HepG2 (cell line): ENCODE measurements at regions not wholly inside any gene's neighbourhood (a gene's known extent, or its start where the extent isn't known, plus 50 kb on each side); places are given as distances from the start of the nearest gene placed in this dataset.

Experiments
- ATAC-seq: fragments of 200-7000 bp; cut with Tn5 transposase; 3 replicates; pipeline ENCODE4 v1.9.1; 2020; ENCODE audit warnings: mild to moderate bottlenecking, moderate library complexity
- BruUV-seq: library from RNA; stranded (reverse); fragments of 400-500 nt; replicated peaks from 2 replicates; lab custom pipeline; 2021; lab: Mats Ljungman, UMichigan
- CTCF ChIA-PET: fragments of 300-600 bp; formaldehyde crosslinking; extraction: SDS; loops from one replicate; lab custom pipeline; 2021; ENCODE audit warnings: low total read pairs, inconsistent platforms, low intra/inter-chr PET ratio; lab: Yijun Ruan, JAX
- POLR2A ChIA-PET: fragments of 350-600 bp; sonication (Branson Sonifier 250); formaldehyde crosslinking; loops from one replicate; lab custom pipeline; 2020; ENCODE audit warnings: antibody characterized with exemption, inconsistent platforms; lab: Yijun Ruan, JAX
- DNase-seq: peaks from one replicate; pipeline ENCODE4 v3.0.0-alpha.2; 2015; ENCODE audit warnings: low spot score
- FAIRE-seq: peaks from 3 replicates; lab custom pipeline; 2011; peaks lifted over from hg19 to GRCh38; lab: Jason Lieb, UNC
- H2AFZ ChIP-seq: one replicate; pipeline ENCODE4 v1.6.1; 2011; ENCODE audit warnings: low read length, inconsistent platforms
- H3K27ac ChIP-seq: fragments of 300-600 bp; 3 replicates; pipeline ENCODE4 v1.8.0; 2011; ENCODE audit warnings: mixed run types, mild to moderate bottlenecking, mixed read lengths, low read length, inconsistent platforms; ENCODE audit not compliant: insufficient read depth; ENCODE audit errors: extremely low read length
- H3K27me3 ChIP-seq, 2 experiments: fragments of 200-600 bp in 1 of 2; 2 replicates in 1 of 2; 3 replicates in 1 of 2; pipeline versions ENCODE4 v1.6.0 to v1.8.0; 2011; ENCODE audit warnings: low read length in 2 of 2, mild to moderate bottlenecking in 2 of 2, moderate library complexity in 2 of 2, inconsistent platforms in 1 of 2; ENCODE audit not compliant: insufficient read depth in 2 of 2, control insufficient read depth in 1 of 2
- H3K36me3 ChIP-seq, 2 experiments: fragments of 200-600 bp in 1 of 2; replicated peaks in 1 of 2; 2 replicates in 1 of 2; 3 replicates in 1 of 2; pipeline versions ENCODE4 v1.5.1 to v1.8.0; 2011; ENCODE audit warnings: low read length in 2 of 2, inconsistent platforms in 1 of 2; ENCODE audit not compliant: insufficient read depth in 2 of 2, control insufficient read depth in 1 of 2
- H3K4me1 ChIP-seq: 2 replicates; pipeline ENCODE4 v1.5.1; 2012; ENCODE audit warnings: low read length, inconsistent platforms; ENCODE audit not compliant: insufficient read depth
- H3K4me2 ChIP-seq: 2 replicates; pipeline ENCODE4 v1.6.0; 2011; ENCODE audit warnings: low read depth, low read length, inconsistent platforms
- H3K4me3 ChIP-seq, 3 experiments: fragments of 200-600 bp in 1 of 3; sonication (generic), shearing (Covaris generic) in 1 of 3; replicated peaks in 1 of 3; 2 replicates each; pipeline ENCODE4 v1.5.1; 2011 to 2016; ENCODE audit warnings: low read length in 3 of 3, inconsistent platforms in 2 of 3, low read depth in 2 of 3, mild to moderate bottlenecking in 2 of 3, control low read depth in 1 of 3, mixed read lengths in 1 of 3; ENCODE audit not compliant: insufficient read depth in 1 of 3
- H3K79me2 ChIP-seq: one replicate; pipeline ENCODE4 v1.6.1; 2011; ENCODE audit warnings: low read length, inconsistent platforms; ENCODE audit not compliant: insufficient read depth
- H3K9ac ChIP-seq: 2 replicates; pipeline ENCODE4 v1.6.0; 2011; ENCODE audit warnings: mild to moderate bottlenecking, low read depth, low read length, inconsistent platforms; ENCODE audit not compliant: insufficient read depth
- H3K9me3 ChIP-seq: 2 replicates; pipeline ENCODE4 v1.5.1; 2012; ENCODE audit warnings: mild to moderate bottlenecking, low read length
- H4K20me1 ChIP-seq: 2 replicates; pipeline ENCODE4 v1.6.0; 2011; ENCODE audit warnings: inconsistent platforms, mild to moderate bottlenecking, low read length, moderate library complexity; ENCODE audit not compliant: insufficient read depth
- AKNA ChIP-seq: sonication (generic); formaldehyde crosslinking; IDR thresholded peaks from 2 replicates; pipeline ENCODE4 v1.4.0; 2020; ENCODE audit warnings: missing genetic modification reagents, borderline replicate concordance
- CSRNP1 ChIP-seq: sonication (generic); formaldehyde crosslinking; IDR thresholded peaks from 2 replicates; pipeline ENCODE4 v1.8.1; 2023; ENCODE audit warnings: mild to moderate bottlenecking, missing genetic modification reagents
- EEA1 ChIP-seq: sonication (generic); formaldehyde crosslinking; IDR thresholded peaks from 2 replicates; pipeline ENCODE4 v1.5.1; 2020; ENCODE audit warnings: mild to moderate bottlenecking, missing genetic modification reagents, borderline replicate concordance
- FOXM1 ChIP-seq: sonication (generic); formaldehyde crosslinking; IDR thresholded peaks from 2 replicates; pipeline ENCODE4 v1.5.0; 2020; ENCODE audit warnings: missing genetic modification reagents
- GTF3A ChIP-seq: sonication (generic); formaldehyde crosslinking; conservative IDR thresholded peaks from 2 replicates; pipeline ENCODE4 v1.4.0; 2020; ENCODE audit warnings: mild to moderate bottlenecking, missing genetic modification reagents
- GZF1 ChIP-seq: sonication (generic); formaldehyde crosslinking; IDR thresholded peaks from 2 replicates; pipeline ENCODE4 v1.5.1; 2020; ENCODE audit warnings: mild to moderate bottlenecking, missing genetic modification reagents
- HOXA7 ChIP-seq: sonication (generic); formaldehyde crosslinking; IDR thresholded peaks from 2 replicates; pipeline ENCODE4 v1.8.1; 2022; ENCODE audit warnings: mild to moderate bottlenecking, missing genetic modification reagents, moderate library complexity
- MIER2 ChIP-seq: IDR thresholded peaks from 2 replicates; pipeline ENCODE4 v1.6.1; 2016; ENCODE audit warnings: missing biosample characterization, missing genetic modification reagents
- RELA ChIP-seq: sonication (generic); formaldehyde crosslinking; IDR thresholded peaks from 2 replicates; pipeline ENCODE4 v1.4.0; 2020; ENCODE audit warnings: missing genetic modification reagents
- SP4 ChIP-seq: sonication (generic); formaldehyde crosslinking; IDR thresholded peaks from 2 replicates; pipeline ENCODE4 v1.8.1; 2023; ENCODE audit warnings: mild to moderate bottlenecking, missing genetic modification reagents
- TRIM22 ChIP-seq: fragments of 450-650 bp; IDR thresholded peaks from 2 replicates; pipeline ENCODE4 v1.6.1; 2017
- YEATS4 ChIP-seq: sonication (generic); formaldehyde crosslinking; IDR thresholded peaks from 2 replicates; pipeline ENCODE4 v1.4.0; 2020; ENCODE audit warnings: missing genetic modification reagents, borderline replicate concordance
- ZBTB26 ChIP-seq: IDR thresholded peaks from 2 replicates; pipeline ENCODE4 v1.6.1; 2016; ENCODE audit warnings: missing compliant biosample characterization, missing genetic modification reagents, borderline replicate concordance
- ZBTB37 ChIP-seq: sonication (generic); formaldehyde crosslinking; IDR thresholded peaks from 2 replicates; pipeline ENCODE4 v1.4.0; 2020; ENCODE audit warnings: mild to moderate bottlenecking, missing genetic modification reagents
- ZNF614 ChIP-seq: IDR thresholded peaks from 2 replicates; pipeline ENCODE4 v1.6.1; 2018; ENCODE audit warnings: missing biosample characterization, missing genetic modification reagents, inconsistent platforms, borderline replicate concordance
- WGBS: methylation state at CpG from one replicate; pipeline ENCODE4 v1.1.6; 2017; ENCODE audit warnings: low lambda C conversion rate; 5-methylcytosine and 5-hydroxymethylcytosine counted together
- in situ Hi-C: cut with HindIII; loops from 2 replicates; pipeline ENCODE4 v1.10.0; 2017; ENCODE audit warnings: low pct_unique_long_range_greater_than_20kb; ENCODE audit not compliant: extremely low pct_ligation_motif_present
- intact Hi-C: fragments of 100-400 bp; cut with micrococcal nuclease; formaldehyde crosslinking; loops from one replicate; pipeline ENCODE4 v1.10.0; 2022; ENCODE audit not compliant: unreplicated experiment

GRCh38 chr10:36671607-36672006, 453.8 kb upstream of the ANKRD30A start:
- BruUV-seq: no TSS peak
- Histone ChIP-seq H3K27me3 (no peaks in the 10 kb centered on the region), H3K4me2 (no peak overlapping the region), H3K27ac (no peak overlapping the region), H3K9ac (no peak overlapping the region), H3K4me1 (no peaks in the 10 kb centered on the region), H2AFZ (no peak overlapping the region), H3K4me3 (no peak overlapping the region), H3K79me2 (no peaks in the 10 kb centered on the region), H3K9me3 (no peaks in the 10 kb centered on the region), H3K36me3 (no peaks in the 10 kb centered on the region), H4K20me1 (no peaks in the 10 kb centered on the region)
- in situ Hi-C loops: no loop called here
- 22% methylated on average over 8 of the region's 8 CpGs for WGBS
- intact Hi-C loops: no loop called here
- TF ChIP-seq MIER2 (CRISPR knock-in tag) (no peak), SP4 (CRISPR knock-in tag) (no peak), YEATS4 (no peak), ZNF614 (no peak), TRIM22 (no peak), HOXA7 (no peak), RELA (no peak), GTF3A (CRISPR knock-in tag) (no peak), ZBTB37 (CRISPR knock-in tag) (no peak), GZF1 (CRISPR knock-in tag) (no peak), AKNA (CRISPR knock-in tag) (no peak), FOXM1 (CRISPR knock-in tag) (no peak), ZBTB26 (CRISPR knock-in tag) (no peak), CSRNP1 (CRISPR knock-in tag) (no peak), EEA1 (no peak)
- no peak for DNase-seq
- no peak for ATAC-seq
- no peak for FAIRE-seq
- CTCF ChIA-PET: no interaction called here
- POLR2A ChIA-PET: no interaction called here
